COLO668 (cell line): ENCODE measurements at regions not wholly inside any gene's neighbourhood (a gene's known extent, or its start where the extent isn't known, plus 50 kb on each side); places are given as distances from the start of the nearest gene placed in this dataset.
"Not testable (repeated sequence)": the region's sequence is repeated elsewhere in the genome, so short reads cannot be mapped to it uniquely, and the experiment has no call there.

Experiments
- DNase-seq: peaks from one replicate; lab custom pipeline; 2025; ENCODE audit not compliant: unreplicated experiment; lab: John Stamatoyannopoulos, UW

- no peak for DNase-seq
Observed at GRCh38 chr22:22976033-22976922, 88.7 kb downstream of the IGLL5 start.

- DNase-seq = no peak
Observed at GRCh38 chr22:22977479-22978200, 90.0 kb downstream of the IGLL5 start.

GRCh38 chr22:22978637-22979036 lies 91.0 kb downstream of the IGLL5 start:
- no peak for DNase-seq

DNA sequence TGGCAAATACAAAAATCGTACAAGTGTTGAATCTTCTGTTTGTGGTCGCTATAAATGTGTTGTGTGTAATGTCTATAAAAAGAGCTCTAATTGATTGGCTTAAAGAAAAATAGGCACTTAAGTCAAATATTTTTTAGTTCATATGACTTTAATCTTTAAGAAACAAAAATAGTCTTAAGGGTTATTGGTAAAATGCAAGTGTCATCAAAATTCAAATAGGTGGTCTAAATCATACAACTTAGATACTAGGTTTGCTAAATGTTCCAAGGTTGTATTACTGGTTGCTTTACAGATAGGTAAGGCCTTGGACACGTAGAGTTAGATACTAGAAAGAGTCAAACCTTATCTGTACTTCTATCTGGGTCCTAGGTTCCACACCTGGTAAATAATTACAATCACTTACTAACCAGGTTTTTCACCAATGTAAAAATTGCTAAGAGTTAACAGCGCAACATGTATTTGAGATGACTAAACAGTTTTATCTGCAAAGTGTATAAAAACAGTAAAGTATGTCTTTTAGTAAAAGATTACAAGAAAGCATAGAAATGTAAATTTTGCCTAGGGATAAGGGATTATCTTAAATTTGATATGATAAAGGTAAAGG lies 91.1 kb upstream of the GNAZ start:
- no peak for DNase-seq

GRCh38 chr22:22979954-22980353 lies 90.4 kb upstream of the GNAZ start:
- DNase-seq = no peak

DNA sequence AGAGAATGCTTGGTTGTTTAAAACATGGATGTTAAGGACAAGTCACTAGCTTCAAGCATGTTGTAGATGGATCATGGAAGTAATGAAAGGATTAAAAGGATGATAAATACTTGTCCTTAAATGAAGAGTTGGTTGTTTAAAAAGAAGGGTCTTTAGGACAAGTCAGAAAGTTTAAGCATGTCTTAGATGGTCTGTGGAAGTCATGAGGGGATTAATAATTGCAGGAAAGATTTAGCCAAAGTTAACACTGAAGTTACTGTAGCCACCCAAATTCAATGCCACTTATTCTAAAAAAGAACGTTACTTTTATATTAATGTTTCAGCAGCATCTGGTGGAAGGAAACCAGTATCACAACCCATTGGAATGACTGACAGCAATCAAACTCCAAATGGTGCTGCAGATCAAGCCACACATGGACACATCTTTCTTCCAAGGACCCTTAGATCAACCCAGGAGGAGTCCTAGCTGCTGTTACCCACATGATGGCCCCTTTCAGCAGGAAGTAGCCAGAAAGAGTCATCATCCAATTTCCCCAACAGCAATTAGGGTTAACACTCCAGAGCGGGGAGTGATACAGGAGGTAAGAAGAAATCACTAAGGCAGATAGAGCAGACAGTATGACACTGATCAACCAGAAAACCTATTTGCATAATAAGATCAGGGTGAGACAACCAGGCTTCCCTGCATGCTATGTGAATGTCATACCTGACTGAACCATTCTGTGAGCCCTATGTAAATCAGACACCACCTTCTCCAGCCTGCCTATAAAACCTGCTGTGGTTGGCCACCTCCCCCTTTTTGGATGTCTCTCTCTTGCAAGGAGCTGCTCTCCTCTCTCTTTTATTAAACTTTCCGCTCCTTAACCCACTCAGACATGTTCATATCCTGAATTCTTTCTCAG lies 88.4 kb upstream of the GNAZ start:
- DNase-seq = no peak

DNA sequence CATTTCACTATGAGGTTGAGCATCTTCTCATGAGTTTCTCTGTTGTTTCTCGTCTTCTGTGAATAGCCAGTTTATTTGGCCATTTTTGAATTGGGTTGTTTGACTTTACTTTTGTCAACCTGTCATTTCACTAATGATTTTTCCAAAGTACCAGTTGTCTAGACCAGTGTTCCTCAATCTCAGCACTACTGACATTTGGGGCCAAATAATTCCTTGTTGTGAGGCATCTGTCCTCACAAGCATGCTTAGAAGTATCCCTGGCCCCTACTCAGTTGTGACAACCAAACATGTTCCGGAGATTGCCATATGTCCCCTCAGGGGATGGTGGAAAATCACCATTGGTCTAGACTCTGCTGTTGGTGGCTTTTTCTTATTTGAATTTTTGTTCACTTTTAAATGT lies 87.7 kb upstream of the GNAZ start:
- DNase-seq = no peak

GRCh38 chr22:22983123-22983522 lies 87.2 kb upstream of the GNAZ start:
- no peak for DNase-seq

DNA sequence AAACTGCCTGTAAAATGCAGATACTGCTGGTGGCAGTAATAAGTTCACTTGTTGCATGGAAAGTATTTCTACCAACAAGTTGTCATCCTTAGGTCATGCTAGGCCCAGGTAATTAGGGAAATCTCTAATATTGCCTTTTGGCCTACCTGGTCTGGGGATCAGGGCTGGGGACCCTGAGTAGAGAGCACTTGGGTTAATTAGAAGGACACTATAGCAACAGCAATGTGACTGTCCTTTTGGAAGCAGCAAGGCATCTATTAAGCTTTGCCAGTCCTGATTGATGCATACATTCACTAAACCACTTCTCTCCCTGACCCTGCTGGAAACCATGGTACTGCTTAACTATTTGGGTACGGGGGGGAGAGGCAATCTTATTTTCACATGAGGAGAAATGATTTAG lies 86.5 kb upstream of the GNAZ start:
- DNase-seq = no peak

DNA sequence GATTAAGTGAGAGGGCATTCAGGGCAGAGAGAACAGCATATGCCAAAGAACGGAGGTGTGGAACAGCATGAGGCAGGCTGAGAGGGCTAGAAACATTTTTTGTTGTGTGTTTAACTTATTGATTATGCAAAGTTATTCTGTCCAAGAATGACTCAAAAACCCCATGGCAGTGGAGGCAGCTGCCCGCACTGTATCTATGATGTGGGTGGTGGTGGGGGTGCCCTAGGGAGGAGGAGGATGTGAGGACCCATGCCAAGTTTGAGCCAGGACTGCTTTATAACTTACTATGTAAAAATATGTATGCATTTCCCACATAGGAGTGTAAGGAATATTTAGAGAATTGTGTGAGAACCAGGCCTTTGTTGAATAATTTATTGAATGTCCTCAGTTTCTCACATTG lies 85.4 kb upstream of the GNAZ start:
- DNase-seq = no peak

GRCh38 chr22:22986008-22986407 lies 84.3 kb upstream of the GNAZ start:
- no peak for DNase-seq

GRCh38 chr22:22986640-22987039 lies 83.7 kb upstream of the GNAZ start:
- no peak for DNase-seq

- no peak for DNase-seq
Observed at GRCh38 chr22:22988150-22988549, 82.2 kb upstream of the GNAZ start.

- no peak for DNase-seq
Observed at GRCh38 chr22:22988785-22989184, 81.5 kb upstream of the GNAZ start.

- no peak for DNase-seq
Observed at GRCh38 chr22:22989856-22990255, 80.5 kb upstream of the GNAZ start.

DNA sequence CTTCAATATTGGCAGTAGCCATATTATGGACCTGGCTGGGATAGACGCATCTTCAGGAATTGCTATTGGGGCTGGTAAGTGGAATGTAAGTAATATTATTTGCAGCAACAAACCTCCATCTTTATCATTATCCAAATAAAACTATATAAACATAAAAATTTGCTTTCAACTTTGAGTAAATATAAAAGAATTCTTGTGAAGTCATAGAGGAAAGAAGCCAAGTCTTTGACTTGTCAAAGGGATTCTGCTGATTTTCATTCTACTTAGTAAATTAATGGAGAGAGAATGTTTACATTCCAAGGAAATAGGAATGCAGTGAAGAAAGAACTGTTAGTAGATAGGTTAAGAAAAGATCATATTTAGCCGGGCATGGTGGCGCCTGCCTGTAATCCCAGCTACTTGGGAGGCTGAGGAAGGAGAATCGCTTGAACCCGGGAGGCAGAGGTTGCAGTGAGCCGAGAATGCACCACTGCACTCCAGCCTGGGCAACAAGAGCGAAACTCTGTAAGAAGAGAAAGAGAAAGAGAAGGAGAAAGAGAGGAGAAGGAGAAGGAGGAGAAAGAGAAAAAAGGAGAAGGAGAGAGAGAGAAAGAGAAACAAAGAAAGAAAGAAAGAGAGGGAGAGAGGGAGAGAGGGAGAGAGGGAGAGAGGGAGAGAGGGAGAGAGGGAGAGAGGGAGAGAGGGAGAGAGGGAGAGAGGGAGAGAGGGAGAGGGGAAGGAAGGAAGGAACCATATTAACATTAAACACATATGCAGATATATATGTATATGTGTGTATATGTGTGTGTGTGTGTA lies 79.4 kb upstream of the GNAZ start:
- not testable (repeated sequence) for DNase-seq

- no peak for DNase-seq
Observed at GRCh38 chr22:22992474-22992873, 77.8 kb upstream of the GNAZ start.

DNA sequence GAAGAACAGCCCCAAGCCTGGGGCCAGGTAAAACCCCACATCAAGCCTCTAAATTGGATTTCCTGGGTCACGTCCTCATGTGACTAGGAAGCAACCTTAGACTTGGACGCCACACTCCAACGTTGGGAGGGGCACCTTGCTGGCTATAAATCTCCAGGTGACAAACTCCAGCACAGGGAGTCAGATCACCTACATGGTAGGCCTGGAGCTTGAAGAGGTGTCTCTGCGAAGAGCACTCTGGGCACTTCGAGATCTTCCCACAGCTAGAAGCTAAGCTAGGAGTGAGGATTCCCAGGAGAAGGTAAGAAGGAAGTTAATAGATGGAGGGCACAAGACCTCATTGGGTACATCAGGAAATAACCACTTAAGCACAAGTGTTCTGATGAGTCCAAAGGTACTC lies 77.1 kb upstream of the GNAZ start:
- DNase-seq = no peak

GRCh38 chr22:22995166-22995565 lies 75.2 kb upstream of the GNAZ start:
- no peak for DNase-seq
